ENCODE measurements at regions not wholly inside any gene's neighbourhood (a gene's known extent, or its start where the extent isn't known, plus 50 kb on each side); places are given as distances from the start of the nearest gene placed in this dataset.
"Not testable (repeated sequence)": the region's sequence is repeated elsewhere in the genome, so short reads cannot be mapped to it uniquely, and the experiment has no call there.

GRCh38 chr4:186775902-186776301, 52.2 kb upstream of the FAT1 start:
- H3K27ac ChIP-seq = peak overlapping the region; percentile 32
- DNase-seq (ENCODE audit: low read depth, low spot score) = no peak

GRCh38 chr4:186778134-186778533, 54.5 kb upstream of the FAT1 start:
- no peak overlapping the region for H3K27ac ChIP-seq
- DNase-seq (ENCODE audit: low read depth, low spot score) = no peak

GRCh38 chr4:186780291-186781031, 56.8 kb upstream of the FAT1 start:
- peak overlapping the region; percentile 78 for H3K27ac ChIP-seq
- DNase-seq (ENCODE audit: low read depth, low spot score) = no peak

GRCh38 chr4:186781032-186781917, 57.6 kb upstream of the FAT1 start:
- peak; percentile 80 for DNase-seq (ENCODE audit: low read depth, low spot score)
- peak overlapping the region; percentile 78 for H3K27ac ChIP-seq

- H3K27ac ChIP-seq = peak overlapping the region; percentile 78
Observed at GRCh38 chr4:186782302-186782701, 58.6 kb upstream of the FAT1 start.

GRCh38 chr4:186787536-186787935, 63.9 kb upstream of the FAT1 start:
- no peak overlapping the region for H3K27ac ChIP-seq
- DNase-seq (ENCODE audit: low read depth, low spot score) = no peak

More at GRCh38 chr4:186782302-186782701, 58.6 kb upstream of the FAT1 start:
- no peak for DNase-seq (ENCODE audit: low read depth, low spot score)

- no peak overlapping the region for H3K27ac ChIP-seq
- no peak for DNase-seq (ENCODE audit: low read depth, low spot score)
Observed at GRCh38 chr4:186789651-186790050, 66.0 kb upstream of the FAT1 start.

- no peak for DNase-seq (ENCODE audit: low read depth, low spot score)
- H3K27ac ChIP-seq = no peak overlapping the region
Observed at GRCh38 chr4:186790630-186791029, 67.0 kb upstream of the FAT1 start.

- no peak for DNase-seq (ENCODE audit: low read depth, low spot score)
- H3K27ac ChIP-seq = no peak overlapping the region
Observed at GRCh38 chr4:186792728-186793366, 69.2 kb upstream of the FAT1 start.

- no peak for DNase-seq (ENCODE audit: low read depth, low spot score)
- no peak overlapping the region for H3K27ac ChIP-seq
Observed at GRCh38 chr4:186798951-186799659, 75.4 kb upstream of the FAT1 start.

- DNase-seq (ENCODE audit: low read depth, low spot score) = no peak
- no peak overlapping the region for H3K27ac ChIP-seq
Observed at GRCh38 chr4:186805020-186805820, 81.6 kb upstream of the FAT1 start.

GRCh38 chr4:186805917-186806316, 82.3 kb upstream of the FAT1 start:
- not testable (repeated sequence) for H3K27ac ChIP-seq; DNase-seq (ENCODE audit: low read depth, low spot score)

- no peak for DNase-seq (ENCODE audit: low read depth, low spot score)
- no peak overlapping the region for H3K27ac ChIP-seq
Observed at GRCh38 chr4:186806679-186807421, 83.2 kb upstream of the FAT1 start.

GRCh38 chr4:186807808-186808629, 84.4 kb upstream of the FAT1 start:
- peak overlapping the region; percentile 17 for H3K27ac ChIP-seq
- DNase-seq (ENCODE audit: low read depth, low spot score) = no peak

- DNase-seq (ENCODE audit: low read depth, low spot score) = peak; percentile 57
- H3K27ac ChIP-seq = peak overlapping the region; percentile 17
Observed at GRCh38 chr4:186808630-186809018, 85.0 kb upstream of the FAT1 start.

- DNase-seq (ENCODE audit: low read depth, low spot score) = no peak
- peak overlapping the region; percentile 17 for H3K27ac ChIP-seq
Observed at GRCh38 chr4:186809070-186809469, 85.4 kb upstream of the FAT1 start.

GRCh38 chr4:186810613-186811150, 87.0 kb upstream of the FAT1 start:
- no peak for DNase-seq (ENCODE audit: low read depth, low spot score)
- H3K27ac ChIP-seq = no peak overlapping the region

GRCh38 chr4:186812592-186812991, 88.9 kb upstream of the FAT1 start:
- no peak overlapping the region for H3K27ac ChIP-seq
- DNase-seq (ENCODE audit: low read depth, low spot score) = no peak
